ENCODE measurements at regions not wholly inside any gene's neighbourhood (a gene's known extent, or its start where the extent isn't known, plus 50 kb on each side); places are given as distances from the start of the nearest gene placed in this dataset.

- DNase-seq = no peak
Observed at GRCh38 chr5:4348919-4349318, 753.3 kb downstream of the IRX1 start.

GRCh38 chr5:4356201-4356600, 760.6 kb downstream of the IRX1 start:
- no peak for DNase-seq

GRCh38 chr5:4359847-4360246, 764.2 kb downstream of the IRX1 start:
- no peak for DNase-seq

GRCh38 chr5:4361753-4362152, 766.1 kb downstream of the IRX1 start:
- no peak for DNase-seq

GRCh38 chr5:4362411-4362810, 766.8 kb downstream of the IRX1 start:
- DNase-seq = no peak

GRCh38 chr5:4363045-4363444, 767.4 kb downstream of the IRX1 start:
- DNase-seq = no peak

- DNase-seq = no peak
Observed at GRCh38 chr5:4366628-4367027, 771.0 kb downstream of the IRX1 start.

DNA sequence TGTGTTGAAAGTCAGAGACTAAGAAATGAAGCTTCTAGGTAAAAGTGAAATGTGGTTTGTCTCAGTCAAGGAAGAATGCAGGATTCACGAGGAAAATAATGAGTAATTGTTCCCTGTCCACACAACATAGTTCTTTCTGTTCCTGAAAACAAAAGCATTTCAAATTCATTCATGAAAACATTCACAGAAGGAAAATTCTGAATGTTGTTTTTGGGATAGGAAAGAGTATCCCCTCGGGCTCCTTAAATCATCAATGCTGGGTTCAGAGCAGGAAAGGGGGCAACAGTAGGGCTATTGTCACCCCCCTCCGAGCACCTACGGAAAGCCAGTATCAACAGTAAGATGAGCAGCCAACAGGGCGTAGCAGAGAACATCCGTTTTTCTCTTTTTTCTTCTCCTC, 769.9 kb upstream of the ADAMTS16 start:
- no peak for DNase-seq

DNA sequence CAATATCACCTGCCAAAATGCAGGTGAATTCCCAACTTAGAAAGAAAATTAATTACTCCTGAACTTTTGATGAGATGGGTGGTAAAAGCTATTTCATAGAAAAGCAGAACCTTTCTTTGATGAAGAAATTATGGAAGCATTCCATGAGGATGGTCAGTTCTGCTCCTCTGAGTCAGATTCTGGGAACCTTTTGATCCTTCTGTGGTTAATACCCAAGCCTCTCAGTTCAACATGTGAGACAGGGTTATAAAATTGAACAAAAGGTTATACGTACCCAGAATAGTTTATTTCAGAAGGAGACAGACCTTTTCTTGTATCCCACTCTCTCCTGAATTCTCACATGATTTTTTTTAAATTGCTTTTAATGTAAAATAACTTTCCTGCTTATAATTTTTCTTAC, 767.6 kb upstream of the ADAMTS16 start:
- no peak for DNase-seq

GRCh38 chr5:4373051-4373820, 766.9 kb upstream of the ADAMTS16 start:
- DNase-seq = no peak

- no peak for DNase-seq
Observed at GRCh38 chr5:4374866-4375265, 765.3 kb upstream of the ADAMTS16 start.

DNA sequence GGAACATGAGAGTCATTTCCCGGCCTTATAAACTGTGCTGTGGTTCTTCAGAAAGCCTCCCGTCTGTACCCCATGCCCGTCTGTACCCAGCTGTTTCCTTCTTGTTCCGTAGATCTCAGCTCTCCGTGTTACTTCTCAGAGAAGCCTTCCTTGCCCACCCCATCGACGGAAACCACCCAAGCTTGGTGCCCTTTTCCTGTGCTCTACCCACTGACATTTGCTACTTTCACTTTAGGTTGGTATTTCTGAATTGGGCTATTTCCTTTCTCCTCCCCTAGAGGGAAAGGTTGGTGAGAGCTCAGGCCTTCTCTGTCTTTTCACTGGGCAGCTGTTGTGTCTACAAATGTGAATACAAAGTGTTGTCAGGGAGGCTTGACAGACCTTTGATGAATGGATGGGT, 764.5 kb upstream of the ADAMTS16 start:
- DNase-seq = no peak

GRCh38 chr5:4383102-4383501, 757.0 kb upstream of the ADAMTS16 start:
- no peak for DNase-seq

- no peak for DNase-seq
Observed at GRCh38 chr5:4383518-4384198, 756.5 kb upstream of the ADAMTS16 start.

- no peak for DNase-seq
Observed at GRCh38 chr5:4384649-4385048, 755.5 kb upstream of the ADAMTS16 start.

GRCh38 chr5:4386152-4386551, 754.0 kb upstream of the ADAMTS16 start:
- no peak for DNase-seq

DNA sequence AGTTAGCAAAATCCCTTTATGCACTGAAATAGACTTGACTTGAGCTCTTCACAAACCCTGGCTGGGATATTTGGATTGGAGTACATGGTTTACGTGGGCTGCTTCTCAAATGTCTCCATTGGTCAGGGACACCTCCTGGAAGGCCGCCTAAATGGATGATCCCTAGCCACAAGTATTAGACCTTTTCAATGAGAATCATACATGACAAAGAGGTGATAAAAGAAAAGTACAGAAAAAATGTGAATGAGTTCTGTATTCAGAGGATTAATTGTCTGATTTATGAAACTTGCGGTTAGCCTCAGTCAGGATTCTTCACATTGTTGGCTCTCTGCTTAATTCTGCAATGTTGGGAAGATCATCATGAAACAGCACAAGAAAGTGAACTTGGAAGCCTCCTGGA, 752.8 kb upstream of the ADAMTS16 start:
- no peak for DNase-seq

DNA sequence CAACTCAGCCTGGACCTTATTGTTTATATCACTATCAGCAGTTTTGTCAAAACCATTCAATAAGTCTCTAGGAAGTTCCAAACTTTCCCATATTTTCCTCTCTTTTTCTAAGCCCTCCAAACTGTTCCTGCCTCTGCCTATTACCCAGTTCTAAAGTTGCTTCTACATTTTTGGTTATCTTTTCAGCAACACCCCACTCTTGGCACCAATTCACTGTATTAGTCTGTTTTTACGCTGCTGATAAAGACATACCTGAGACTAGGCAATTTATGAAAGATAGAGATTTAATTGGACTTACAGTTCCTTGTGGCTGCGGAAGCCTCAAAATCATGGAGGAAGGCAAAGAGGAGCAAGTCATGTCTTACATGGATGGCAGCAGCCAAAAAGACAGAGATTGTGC, 744.4 kb upstream of the ADAMTS16 start:
- DNase-seq = no peak

GRCh38 chr5:4405614-4406219, 734.4 kb upstream of the ADAMTS16 start:
- peak; percentile 50 for DNase-seq

- DNase-seq = no peak
Observed at GRCh38 chr5:4410151-4410550, 730.0 kb upstream of the ADAMTS16 start.

- no peak for DNase-seq
Observed at GRCh38 chr5:4411664-4412063, 728.5 kb upstream of the ADAMTS16 start.

- peak; percentile 76 for DNase-seq
Observed at GRCh38 chr5:4413996-4414395, 726.1 kb upstream of the ADAMTS16 start.

GRCh38 chr5:4418084-4418483, 722.0 kb upstream of the ADAMTS16 start:
- peak; percentile 21 for DNase-seq

GRCh38 chr5:4419281-4419680, 720.8 kb upstream of the ADAMTS16 start:
- no peak for DNase-seq

Data from NCI-H82 (cell line).